ENCODE measurements at regions not wholly inside any gene's neighbourhood (a gene's known extent, or its start where the extent isn't known, plus 50 kb on each side); places are given as distances from the start of the nearest gene placed in this dataset.
"Not testable (repeated sequence)": the region's sequence is repeated elsewhere in the genome, so short reads cannot be mapped to it uniquely, and the experiment has no call there.

GRCh38 chr2:195146761-195147541 is 510.1 kb upstream of the SLC39A10 start:
- no peak for DNase-seq

- DNase-seq = no peak
These were observed 518.6 kb upstream of the SLC39A10 start for GRCh38 chr2:195138435-195138834.

- DNase-seq = not testable (repeated sequence)
These were observed 531.1 kb upstream of the SLC39A10 start for GRCh38 chr2:195125889-195126288.

GRCh38 chr2:195124391-195125079 is 532.5 kb upstream of the SLC39A10 start:
- DNase-seq = no peak

- DNase-seq = no peak
These were observed 534.4 kb upstream of the SLC39A10 start for GRCh38 chr2:195122653-195123052.

GRCh38 chr2:195121341-195121740 is 535.7 kb upstream of the SLC39A10 start:
- no peak for DNase-seq

- DNase-seq = no peak
These were observed 537.8 kb upstream of the SLC39A10 start for GRCh38 chr2:195119231-195119630.

- DNase-seq = no peak
These were observed 538.8 kb upstream of the SLC39A10 start for GRCh38 chr2:195118276-195118675.

GRCh38 chr2:195117011-195117410 is 540.0 kb upstream of the SLC39A10 start:
- DNase-seq = no peak

GRCh38 chr2:195115738-195116137 is 541.3 kb upstream of the SLC39A10 start:
- DNase-seq = no peak

GRCh38 chr2:195108182-195108581 is 548.8 kb upstream of the SLC39A10 start:
- DNase-seq = no peak

- no peak for DNase-seq
These were observed 550.2 kb upstream of the SLC39A10 start for GRCh38 chr2:195106681-195107380.

GRCh38 chr2:195105581-195105980 is 551.4 kb upstream of the SLC39A10 start:
- DNase-seq = no peak

GRCh38 chr2:195094330-195094729 is 562.7 kb upstream of the SLC39A10 start:
- DNase-seq = no peak

- DNase-seq = no peak
These were observed 564.7 kb upstream of the SLC39A10 start for GRCh38 chr2:195092341-195092740.

GRCh38 chr2:195072806-195073205 is 584.2 kb upstream of the SLC39A10 start:
- not testable (repeated sequence) for DNase-seq

GRCh38 chr2:195057001-195057400 is 600.0 kb upstream of the SLC39A10 start:
- no peak for DNase-seq

GRCh38 chr2:195055996-195056395 is 601.0 kb upstream of the SLC39A10 start:
- DNase-seq = no peak

- no peak for DNase-seq
These were observed 605.6 kb upstream of the SLC39A10 start for GRCh38 chr2:195051401-195051800.

- DNase-seq = no peak
These were observed 607.5 kb upstream of the SLC39A10 start for GRCh38 chr2:195049372-195050031.

- DNase-seq = no peak
These were observed 609.1 kb upstream of the SLC39A10 start for GRCh38 chr2:195047955-195048354.

- no peak for DNase-seq
These were observed 612.2 kb upstream of the SLC39A10 start for GRCh38 chr2:195044801-195045200.

GRCh38 chr2:195038153-195038552 is 618.9 kb upstream of the SLC39A10 start:
- DNase-seq = no peak
